Cardiac fibroblast (primary cell): ENCODE measurements at regions not wholly inside any gene's neighbourhood (a gene's known extent, or its start where the extent isn't known, plus 50 kb on each side); places are given as distances from the start of the nearest gene placed in this dataset.

Source experiments
- DNase-seq, 2 donors: peaks; one replicate each; pipeline versions ENCODE4 v3.0.0 to v3.0.0-alpha.2; 2010; ENCODE audit warnings: low read depth in 2 of 2
- H3K4me3 ChIP-seq, 2 donors: replicated peaks in 1 of 2; 1 replicate in 1 of 2; 2 replicates in 1 of 2; pipeline ENCODE4 v1.5.1; 2011; ENCODE audit warnings: low read depth in 2 of 2, low read length in 2 of 2, mild to moderate bottlenecking in 2 of 2, moderate library complexity in 1 of 2
- CTCF ChIP-seq: IDR thresholded peaks from one replicate; pipeline ENCODE4 v1.5.1; 2011; ENCODE audit warnings: low read depth, mild to moderate bottlenecking, low read length, inconsistent platforms

- no peak for TF ChIP-seq CTCF
- no peak overlapping the region for H3K4me3 ChIP-seq
- DNase-seq = peak in 1 of 2 donors; percentile 28
Measured at GRCh38 chr13:63206461-63206860, 1790.8 kb upstream of the PCDH20 start.

DNA sequence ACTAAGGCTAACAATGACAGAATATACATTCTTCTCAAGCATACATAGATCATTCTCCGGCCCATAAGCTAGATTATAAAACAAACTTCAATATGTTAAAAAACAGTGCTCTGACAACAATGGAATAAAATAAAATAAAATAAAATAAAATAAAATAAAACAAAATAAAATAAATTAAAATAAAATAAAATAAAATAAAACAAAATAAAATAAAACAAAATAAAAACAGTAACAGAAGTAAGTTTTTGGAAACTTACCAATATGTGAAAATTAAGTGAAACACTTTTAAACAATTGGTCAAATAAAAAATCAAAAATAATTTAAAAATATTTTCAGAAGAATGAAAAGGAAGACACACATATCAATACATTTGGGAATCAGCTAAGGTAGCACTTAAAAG, 1785.8 kb upstream of the PCDH20 start:
- no peak for TF ChIP-seq CTCF
- no peak for DNase-seq
- H3K4me3 ChIP-seq = no peak overlapping the region

GRCh38 chr13:63199508-63199907, 1783.9 kb upstream of the PCDH20 start:
- no peak for DNase-seq
- no peak overlapping the region for H3K4me3 ChIP-seq
- TF ChIP-seq CTCF = no peak

GRCh38 chr13:63198071-63198470, 1782.4 kb upstream of the PCDH20 start:
- no peak overlapping the region for H3K4me3 ChIP-seq
- DNase-seq = peak; percentile 16 to 34
- TF ChIP-seq CTCF = no peak

GRCh38 chr13:63195726-63196125, 1780.1 kb upstream of the PCDH20 start:
- TF ChIP-seq CTCF = no peak
- DNase-seq = no peak
- H3K4me3 ChIP-seq = no peak overlapping the region

- no peak for TF ChIP-seq CTCF
- H3K4me3 ChIP-seq = no peak overlapping the region
- peak; percentile 18 to 38 for DNase-seq
Measured at GRCh38 chr13:63190742-63191141, 1775.1 kb upstream of the PCDH20 start.

DNA sequence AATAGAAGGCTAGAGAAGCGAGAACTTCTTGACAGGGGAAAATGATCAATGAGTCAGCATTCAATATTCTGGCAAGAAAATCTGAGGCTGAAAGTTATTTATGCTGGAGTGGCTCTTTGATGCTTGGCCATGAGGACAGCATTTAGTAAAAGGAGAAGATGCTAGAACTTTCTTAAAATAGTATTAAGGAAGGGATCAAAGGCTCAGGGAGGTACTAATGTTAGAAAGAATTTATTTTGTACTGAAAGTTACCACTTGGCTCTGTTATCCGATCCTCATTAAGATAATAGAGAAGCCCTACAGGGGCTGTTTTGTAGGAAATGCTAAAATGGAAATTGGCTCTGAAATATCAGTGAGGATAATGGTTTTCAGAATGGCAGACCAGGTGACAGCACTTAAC, 1774.6 kb upstream of the PCDH20 start:
- TF ChIP-seq CTCF = no peak
- DNase-seq = no peak
- H3K4me3 ChIP-seq = no peak overlapping the region
